HCT116 (cell line): ENCODE measurements at regions not wholly inside any gene's neighbourhood (a gene's known extent, or its start where the extent isn't known, plus 50 kb on each side); places are given as distances from the start of the nearest gene placed in this dataset.
"Not testable (repeated sequence)": the region's sequence is repeated elsewhere in the genome, so short reads cannot be mapped to it uniquely, and the experiment has no call there.

ENCODE experiments used
- ATAC-seq: fragments of 200-7000 bp; cut with Tn5 transposase; 2 replicates; pipeline ENCODE4 v1.9.1; 2020; ENCODE audit warnings: mild to moderate bottlenecking, moderate library complexity
- BruUV-seq: library from RNA; stranded (reverse); fragments of 400-500 nt; replicated peaks from 2 replicates; lab custom pipeline; 2021; lab: Mats Ljungman, UMichigan
- CTCF ChIA-PET: fragments of 300-600 bp; sonication (Branson Sonifier 250); formaldehyde crosslinking; loops from one replicate; lab custom pipeline; 2021; ENCODE audit warnings: antibody characterized with exemption; lab: Charles Lee
- POLR2A ChIA-PET: fragments of 300-600, 350-600 bp; sonication (Branson Sonifier 250); formaldehyde crosslinking; loops from one replicate; lab custom pipeline; 2021; ENCODE audit warnings: antibody characterized with exemption; lab: Charles Lee
- RAD21 ChIA-PET, 2 experiments: fragments of 300-600 bp; sonication (Branson Sonifier 250); formaldehyde crosslinking; loops; one replicate each; lab custom pipeline; 2023; ENCODE audit warnings: low total read pairs in 2 of 2; ENCODE audit not compliant: uncharacterized antibody in 2 of 2, unreplicated experiment in 2 of 2, low non-redundant PET in 1 of 2; lab: Charles Lee
- DNase-seq: peaks from one replicate; pipeline ENCODE4 v3.0.0-alpha.2; 2010; ENCODE audit warnings: low read depth, low spot score
- H2AFZ ChIP-seq: fragments of 200-600 bp; shearing (Covaris generic), sonication (generic); 2 replicates; pipeline ENCODE4 v1.6.1; 2017; ENCODE audit warnings: low read depth, mixed run types, mixed read lengths, antibody characterized with exemption, low read length; ENCODE audit not compliant: poor library complexity, severe bottlenecking
- H3K27ac ChIP-seq: 2 replicates; pipeline ENCODE4 v1.5.1; 2012; ENCODE audit warnings: low read depth, low read length
- H3K27me3 ChIP-seq: fragments of 200-600 bp; sonication (generic); 2 replicates; pipeline ENCODE4 v1.6.1; 2016; ENCODE audit warnings: mixed run types, low read length, mixed read lengths; ENCODE audit not compliant: insufficient read depth
- H3K36me3 ChIP-seq, 2 experiments: fragments of 200-500 bp in 1 of 2; fragments of 200-600 bp in 1 of 2; sonication (Bioruptor generic) in 1 of 2; sonication (generic) in 1 of 2; 2 replicates each; pipeline versions ENCODE4 v1.5.1 to v1.6.1; 2014 to 2016; ENCODE audit warnings: low read length in 2 of 2, inconsistent platforms in 1 of 2, mixed read lengths in 1 of 2, mixed run types in 1 of 2; ENCODE audit not compliant: insufficient read depth in 2 of 2, control insufficient read depth in 1 of 2
- H3K4me1 ChIP-seq, 2 experiments: fragments of 200-600 bp in 1 of 2; sonication (generic) in 1 of 2; 2 replicates each; pipeline versions ENCODE4 v1.5.1 to v1.6.1; 2012 to 2017; ENCODE audit warnings: low read length in 2 of 2, inconsistent platforms in 1 of 2, mild to moderate bottlenecking in 1 of 2, mixed read lengths in 1 of 2, mixed run types in 1 of 2, moderate library complexity in 1 of 2; ENCODE audit not compliant: insufficient read depth in 2 of 2, control insufficient read depth in 1 of 2
- H3K4me2 ChIP-seq: fragments of 200-600 bp; sonication (generic); 2 replicates; pipeline ENCODE4 v1.6.1; 2017; ENCODE audit warnings: mixed run types, low read length, mixed read lengths
- H3K4me3 ChIP-seq, 2 experiments: fragments of 200-600 bp in 1 of 2; sonication (generic) in 1 of 2; replicated peaks in 1 of 2; 2 replicates each; pipeline ENCODE4 v1.5.1; 2011 to 2016; ENCODE audit warnings: low read length in 2 of 2, control low read depth in 1 of 2, low read depth in 1 of 2, mild to moderate bottlenecking in 1 of 2, mixed read lengths in 1 of 2, mixed run types in 1 of 2
- H3K79me2 ChIP-seq: fragments of 200-600 bp; sonication (generic); 2 replicates; pipeline ENCODE4 v1.6.1; 2017; ENCODE audit warnings: mild to moderate bottlenecking, mixed run types, low read length, moderate library complexity, mixed read lengths; ENCODE audit not compliant: insufficient read depth
- H3K9ac ChIP-seq: fragments of 200-600 bp; sonication (generic); 2 replicates; pipeline ENCODE4 v1.6.1; 2016; ENCODE audit warnings: low read length, mixed read lengths
- H3K9me2 ChIP-seq: fragments of 200-600 bp; sonication (generic), shearing (Covaris generic); 2 replicates; pipeline ENCODE4 v1.6.1; 2017; ENCODE audit warnings: mixed run types, mild to moderate bottlenecking, moderate library complexity; ENCODE audit not compliant: insufficient read depth
- H3K9me3 ChIP-seq, 2 experiments: fragments of 200-500 bp in 1 of 2; fragments of 200-600 bp in 1 of 2; sonication (Bioruptor generic) in 1 of 2; sonication (generic) in 1 of 2; 2 replicates each; pipeline ENCODE4 v1.6.1; 2014 to 2017; ENCODE audit warnings: low read length in 2 of 2, mixed read lengths in 2 of 2, inconsistent platforms in 1 of 2, low read depth in 1 of 2, mild to moderate bottlenecking in 1 of 2, mixed run types in 1 of 2, moderate library complexity in 1 of 2; ENCODE audit not compliant: control insufficient read depth in 1 of 2, insufficient read depth in 1 of 2
- H4K20me1 ChIP-seq: fragments of 200-600 bp; sonication (generic), shearing (Covaris generic); 2 replicates; pipeline ENCODE4 v1.6.1; 2017; ENCODE audit warnings: mixed run types, mild to moderate bottlenecking, moderate library complexity; ENCODE audit not compliant: insufficient read depth
- ATF3 ChIP-seq: IDR thresholded peaks from 2 replicates; pipeline ENCODE4 v1.6.1; 2012
- CEBPB ChIP-seq: IDR thresholded peaks from 2 replicates; pipeline ENCODE4 v1.6.1; 2012; ENCODE audit warnings: low read depth
- EGR1 ChIP-seq: IDR thresholded peaks from 2 replicates; pipeline ENCODE4 v1.6.1; 2012; ENCODE audit warnings: low read depth
- ELF1 ChIP-seq: IDR thresholded peaks from 2 replicates; pipeline ENCODE4 v1.6.1; 2012; ENCODE audit warnings: low read depth, borderline replicate concordance
- EZH2 ChIP-seq: fragments of 200-600 bp; sonication (generic); IDR thresholded peaks from 2 replicates; pipeline ENCODE4 v1.6.1; 2017; ENCODE audit warnings: antibody characterized with exemption, mixed run types
- FOSL1 ChIP-seq: IDR thresholded peaks from 2 replicates; pipeline ENCODE4 v1.6.1; 2012; ENCODE audit warnings: low read depth
- JUND ChIP-seq: IDR thresholded peaks from 2 replicates; pipeline ENCODE4 v1.6.1; 2012
- POLR2AphosphoS5 ChIP-seq: IDR thresholded peaks from 2 replicates; pipeline ENCODE4 v1.6.1; 2011; ENCODE audit warnings: mild to moderate bottlenecking, low read depth, low read length, moderate library complexity
- REST ChIP-seq: IDR thresholded peaks from 2 replicates; pipeline ENCODE4 v1.6.1; 2012; ENCODE audit warnings: low read depth
- SP1 ChIP-seq: IDR thresholded peaks from 2 replicates; pipeline ENCODE4 v1.6.1; 2012; ENCODE audit warnings: low read depth
- SRF ChIP-seq: IDR thresholded peaks from 2 replicates; pipeline ENCODE4 v1.6.1; 2012; ENCODE audit warnings: low read depth
- TCF7L2 ChIP-seq: IDR thresholded peaks from 2 replicates; pipeline ENCODE4 v1.7.0; 2011; ENCODE audit warnings: borderline replicate concordance, inconsistent platforms; ENCODE audit not compliant: insufficient read depth, insufficient read length; ENCODE audit errors: extremely low read depth
- YY1 ChIP-seq: IDR thresholded peaks from 2 replicates; pipeline ENCODE4 v1.6.1; 2011; ENCODE audit warnings: low read length, low read depth, moderate library complexity, mild to moderate bottlenecking; ENCODE audit not compliant: insufficient replicate concordance; ENCODE audit errors: extremely low read depth
- ZFX ChIP-seq: fragments of 450-650 bp; IDR thresholded peaks from 2 replicates; pipeline ENCODE4 v1.6.1; 2017
- ZNF274 ChIP-seq: fragments of 200-500 bp; sonication (Bioruptor generic); IDR thresholded peaks from 2 replicates; pipeline ENCODE4 v1.6.1; 2014; ENCODE audit warnings: mild to moderate bottlenecking, low read depth, low read length, inconsistent platforms
- intact Hi-C: fragments of 100-400 bp; cut with micrococcal nuclease; formaldehyde crosslinking; loops from 2 replicates; pipeline ENCODE4 v1.10.0; 2022

- H3K9ac ChIP-seq, H3K27ac ChIP-seq, DNase-seq, RAD21 ChIA-PET, H3K36me3 ChIP-seq, BruUV-seq, H3K4me1 ChIP-seq, H2AFZ ChIP-seq, POLR2A ChIA-PET, H3K79me2 ChIP-seq, H3K4me3 ChIP-seq, H3K27me3 ChIP-seq, ATAC-seq, H4K20me1 ChIP-seq, H3K4me2 ChIP-seq, H3K9me2 ChIP-seq, intact Hi-C loops, CTCF ChIA-PET: not testable (repeated sequence)
- peaks cover 8 to 15% of the 10 kb centered on the region in 2 experiments; a peak in 3 of 4 replicates for H3K9me3 ChIP-seq
Observed at GRCh38 chr12:127173971-127174370, 1093.0 kb upstream of the TMEM132C start.

- no peak overlapping the region for H3K4me2 ChIP-seq
- peaks cover 8 to 15% of the 10 kb centered on the region in 2 experiments; a peak in 3 of 4 replicates for H3K9me3 ChIP-seq
- H2AFZ ChIP-seq: no peak overlapping the region
- no peaks in the 10 kb centered on the region for H3K4me1 ChIP-seq
- DNase-seq: no peak
- H3K4me3 ChIP-seq: no peak overlapping the region
- H4K20me1 ChIP-seq: no peaks in the 10 kb centered on the region
- intact Hi-C loops: no loop called here
- no peaks in the 10 kb centered on the region for H3K27me3 ChIP-seq
- RAD21 ChIA-PET: no interaction called here
- ATAC-seq: no peak
- H3K36me3 ChIP-seq: no peaks in the 10 kb centered on the region
- no peak overlapping the region for H3K9ac ChIP-seq
- no peaks in the 10 kb centered on the region for H3K9me2 ChIP-seq
- POLR2A ChIA-PET: no interaction called here
- no TSS peak for BruUV-seq
- CTCF ChIA-PET: no interaction called here
- TF ChIP-seq JUND (no peak), EZH2 (no peak), ZNF274 (no peak), SP1 (no peak), CEBPB (no peak), POLR2AphosphoS5 (no peak), REST (no peak), YY1 (no peak), ATF3 (no peak), TCF7L2 (no peak), SRF (no peak), ZFX (no peak), EGR1 (no peak), FOSL1 (no peak), ELF1 (no peak)
- no peak overlapping the region for H3K27ac ChIP-seq
- no peaks in the 10 kb centered on the region for H3K79me2 ChIP-seq
Observed at GRCh38 chr12:127174881-127175280, 1092.1 kb upstream of the TMEM132C start.
